ENCODE measurements at regions not wholly inside any gene's neighbourhood (a gene's known extent, or its start where the extent isn't known, plus 50 kb on each side); places are given as distances from the start of the nearest gene placed in this dataset.

DNA sequence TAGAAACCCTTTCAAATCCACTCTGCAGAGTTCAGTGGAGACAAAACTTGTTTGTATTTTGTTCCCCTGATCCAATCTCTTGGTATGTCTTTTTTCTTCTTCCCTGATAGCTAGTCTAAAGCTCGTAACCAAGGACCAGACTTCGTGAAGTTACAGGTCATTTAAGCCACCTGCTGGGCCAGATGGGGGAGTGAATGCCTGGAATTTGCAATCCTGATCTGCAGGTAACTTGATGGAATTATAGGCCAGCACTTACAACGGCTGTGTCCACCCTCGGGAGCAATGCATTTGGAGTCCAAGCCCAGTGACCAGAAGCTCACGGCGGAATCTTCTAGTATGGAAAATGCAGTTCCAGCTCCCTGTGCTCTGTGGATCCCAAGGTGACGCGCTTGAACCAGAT lies 566.9 kb downstream of the TCERG1L start:
- TF ChIP-seq, protein P1, sequence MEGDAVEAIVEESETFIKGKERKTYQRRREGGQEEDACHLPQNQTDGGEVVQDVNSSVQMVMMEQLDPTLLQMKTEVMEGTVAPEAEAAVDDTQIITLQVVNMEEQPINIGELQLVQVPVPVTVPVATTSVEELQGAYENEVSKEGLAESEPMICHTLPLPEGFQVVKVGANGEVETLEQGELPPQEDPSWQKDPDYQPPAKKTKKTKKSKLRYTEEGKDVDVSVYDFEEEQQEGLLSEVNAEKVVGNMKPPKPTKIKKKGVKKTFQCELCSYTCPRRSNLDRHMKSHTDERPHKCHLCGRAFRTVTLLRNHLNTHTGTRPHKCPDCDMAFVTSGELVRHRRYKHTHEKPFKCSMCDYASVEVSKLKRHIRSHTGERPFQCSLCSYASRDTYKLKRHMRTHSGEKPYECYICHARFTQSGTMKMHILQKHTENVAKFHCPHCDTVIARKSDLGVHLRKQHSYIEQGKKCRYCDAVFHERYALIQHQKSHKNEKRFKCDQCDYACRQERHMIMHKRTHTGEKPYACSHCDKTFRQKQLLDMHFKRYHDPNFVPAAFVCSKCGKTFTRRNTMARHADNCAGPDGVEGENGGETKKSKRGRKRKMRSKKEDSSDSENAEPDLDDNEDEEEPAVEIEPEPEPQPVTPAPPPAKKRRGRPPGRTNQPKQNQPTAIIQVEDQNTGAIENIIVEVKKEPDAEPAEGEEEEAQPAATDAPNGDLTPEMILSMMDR (IDR thresholded peaks at IDR 0.05; ENCODE audit: insufficient read depth, low read length), result no peak
- TF ChIP-seq, protein P2, sequence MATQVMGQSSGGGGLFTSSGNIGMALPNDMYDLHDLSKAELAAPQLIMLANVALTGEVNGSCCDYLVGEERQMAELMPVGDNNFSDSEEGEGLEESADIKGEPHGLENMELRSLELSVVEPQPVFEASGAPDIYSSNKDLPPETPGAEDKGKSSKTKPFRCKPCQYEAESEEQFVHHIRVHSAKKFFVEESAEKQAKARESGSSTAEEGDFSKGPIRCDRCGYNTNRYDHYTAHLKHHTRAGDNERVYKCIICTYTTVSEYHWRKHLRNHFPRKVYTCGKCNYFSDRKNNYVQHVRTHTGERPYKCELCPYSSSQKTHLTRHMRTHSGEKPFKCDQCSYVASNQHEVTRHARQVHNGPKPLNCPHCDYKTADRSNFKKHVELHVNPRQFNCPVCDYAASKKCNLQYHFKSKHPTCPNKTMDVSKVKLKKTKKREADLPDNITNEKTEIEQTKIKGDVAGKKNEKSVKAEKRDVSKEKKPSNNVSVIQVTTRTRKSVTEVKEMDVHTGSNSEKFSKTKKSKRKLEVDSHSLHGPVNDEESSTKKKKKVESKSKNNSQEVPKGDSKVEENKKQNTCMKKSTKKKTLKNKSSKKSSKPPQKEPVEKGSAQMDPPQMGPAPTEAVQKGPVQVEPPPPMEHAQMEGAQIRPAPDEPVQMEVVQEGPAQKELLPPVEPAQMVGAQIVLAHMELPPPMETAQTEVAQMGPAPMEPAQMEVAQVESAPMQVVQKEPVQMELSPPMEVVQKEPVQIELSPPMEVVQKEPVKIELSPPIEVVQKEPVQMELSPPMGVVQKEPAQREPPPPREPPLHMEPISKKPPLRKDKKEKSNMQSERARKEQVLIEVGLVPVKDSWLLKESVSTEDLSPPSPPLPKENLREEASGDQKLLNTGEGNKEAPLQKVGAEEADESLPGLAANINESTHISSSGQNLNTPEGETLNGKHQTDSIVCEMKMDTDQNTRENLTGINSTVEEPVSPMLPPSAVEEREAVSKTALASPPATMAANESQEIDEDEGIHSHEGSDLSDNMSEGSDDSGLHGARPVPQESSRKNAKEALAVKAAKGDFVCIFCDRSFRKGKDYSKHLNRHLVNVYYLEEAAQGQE (IDR thresholded peaks at IDR 0.05; ENCODE audit: insufficient replicate concordance, low read depth), result no peak
- TF ChIP-seq SPI1 (IDR thresholded peaks at IDR 0.05; ENCODE audit: borderline replicate concordance, low read depth) (no peak), GABPA (IDR thresholded peaks at IDR 0.05; ENCODE audit: low read depth) (no peak), POLR2AphosphoS5 (IDR thresholded peaks at IDR 0.05; ENCODE audit: low read depth) (no peak)
- DNase-seq (ENCODE audit: low read depth in 1 of 2, low spot score in 1 of 2), result no peak
- no peak overlapping the region for H3K4me3 ChIP-seq (replicated peaks; ENCODE audit: insufficient read depth, low read length)
- no peak overlapping the region for H3K27ac ChIP-seq (replicated peaks)
- H3K27me3 ChIP-seq (ENCODE audit: insufficient read depth, poor library complexity, severe bottlenecking), result no peaks in the 10 kb centered on the region

DNA sequence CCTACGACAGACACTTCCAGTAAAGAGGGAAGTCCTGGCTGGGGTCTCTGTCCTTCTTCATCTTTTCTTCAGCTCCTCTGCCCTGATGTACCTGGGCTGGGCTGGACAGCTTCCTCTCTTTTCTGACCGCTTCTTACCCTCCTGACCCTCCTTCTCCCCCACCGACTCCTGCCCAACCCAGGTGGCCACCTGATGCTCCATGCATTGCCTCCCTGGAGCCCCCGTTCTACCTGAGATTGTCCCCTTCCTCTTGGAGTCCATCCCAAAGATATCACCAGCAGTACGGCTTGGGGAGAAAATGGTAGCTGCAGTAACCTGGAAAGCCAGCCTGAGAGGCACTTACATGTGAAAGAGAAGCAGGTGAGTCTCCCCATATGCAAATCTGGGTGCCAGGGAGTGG lies 566.3 kb downstream of the TCERG1L start:
- no peaks in the 10 kb centered on the region for H3K27me3 ChIP-seq (ENCODE audit: insufficient read depth, poor library complexity, severe bottlenecking)
- no peak overlapping the region for H3K27ac ChIP-seq (replicated peaks)
- no peak overlapping the region for H3K4me3 ChIP-seq (replicated peaks; ENCODE audit: insufficient read depth, low read length)
- DNase-seq (ENCODE audit: low read depth in 1 of 2, low spot score in 1 of 2), result no peak
- TF ChIP-seq SPI1 (IDR thresholded peaks at IDR 0.05; ENCODE audit: borderline replicate concordance, low read depth), result no peak
- TF ChIP-seq GABPA (IDR thresholded peaks at IDR 0.05; ENCODE audit: low read depth), result no peak
- TF ChIP-seq, protein P2 (IDR thresholded peaks at IDR 0.05; ENCODE audit: insufficient replicate concordance, low read depth), result no peak
- no peak for TF ChIP-seq POLR2AphosphoS5 (IDR thresholded peaks at IDR 0.05; ENCODE audit: low read depth)
- TF ChIP-seq, protein P1 (IDR thresholded peaks at IDR 0.05; ENCODE audit: insufficient read depth, low read length), result no peak

DNA sequence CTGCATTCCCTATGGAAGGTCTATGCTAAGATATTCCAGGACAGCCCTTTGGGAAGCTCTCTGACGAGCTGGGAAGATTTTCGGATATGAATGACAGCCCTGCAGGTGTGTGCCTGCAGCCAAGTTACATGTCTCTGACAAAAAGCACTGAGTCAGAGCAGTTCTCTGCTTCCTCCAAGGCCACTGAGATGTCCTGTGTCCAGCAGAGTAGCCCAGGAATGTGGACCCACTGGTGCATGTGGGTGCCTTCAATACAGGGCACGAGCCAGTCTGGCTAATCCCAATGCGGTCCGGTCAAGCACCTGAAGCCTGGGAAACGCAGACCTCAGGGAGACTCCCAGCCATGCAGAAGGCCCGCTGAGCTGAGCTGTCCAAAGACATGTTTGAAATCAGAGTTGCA lies 565.7 kb downstream of the TCERG1L start:
- TF ChIP-seq GABPA (IDR thresholded peaks at IDR 0.05; ENCODE audit: low read depth), result no peak
- TF ChIP-seq SPI1 (IDR thresholded peaks at IDR 0.05; ENCODE audit: borderline replicate concordance, low read depth), result no peak
- TF ChIP-seq, protein P2 (IDR thresholded peaks at IDR 0.05; ENCODE audit: insufficient replicate concordance, low read depth), result no peak
- no peak for TF ChIP-seq POLR2AphosphoS5 (IDR thresholded peaks at IDR 0.05; ENCODE audit: low read depth)
- TF ChIP-seq, protein P1 (IDR thresholded peaks at IDR 0.05; ENCODE audit: insufficient read depth, low read length), result no peak
- Histone ChIP-seq H3K27ac (replicated peaks) (no peak overlapping the region), H3K4me3 (replicated peaks; ENCODE audit: insufficient read depth, low read length) (no peak overlapping the region), H3K27me3 (ENCODE audit: insufficient read depth, poor library complexity, severe bottlenecking) (no peaks in the 10 kb centered on the region)
- DNase-seq (ENCODE audit: low read depth in 1 of 2, low spot score in 1 of 2), result no peak
